LNCaP clone FGC (cell line): ENCODE measurements at regions not wholly inside any gene's neighbourhood (a gene's known extent, or its start where the extent isn't known, plus 50 kb on each side); places are given as distances from the start of the nearest gene placed in this dataset.

Source experiments
- DNase-seq: peaks from one replicate; pipeline ENCODE4 v3.0.0-alpha.2; 2011; ENCODE audit warnings: low read depth
- H3K4me3 ChIP-seq: 2 replicates; pipeline ENCODE4 v1.5.1; 2011; ENCODE audit warnings: mild to moderate bottlenecking, low read depth, low read length, control low read depth
- CTCF ChIP-seq: IDR thresholded peaks from 2 replicates; pipeline ENCODE4 v1.5.1; 2012; ENCODE audit warnings: mild to moderate bottlenecking; ENCODE audit not compliant: control insufficient read depth, insufficient read depth; ENCODE audit errors: extremely low read depth

- H3K4me3 ChIP-seq = no peak overlapping the region
- no peak for TF ChIP-seq CTCF
- DNase-seq = no peak
Measured at GRCh38 chr12:25868193-25868592, 90.3 kb upstream of the RASSF8 start.

GRCh38 chr12:25872137-25872536, 86.3 kb upstream of the RASSF8 start:
- no peak for TF ChIP-seq CTCF

GRCh38 chr12:25875661-25876060, 82.8 kb upstream of the RASSF8 start:
- TF ChIP-seq CTCF = no peak
- no peak overlapping the region for H3K4me3 ChIP-seq
- DNase-seq = no peak

More at GRCh38 chr12:25872137-25872536, 86.3 kb upstream of the RASSF8 start:
- no peak for DNase-seq
- no peak overlapping the region for H3K4me3 ChIP-seq

GRCh38 chr12:25876383-25877045, 82.0 kb upstream of the RASSF8 start:
- DNase-seq = no peak
- TF ChIP-seq CTCF = no peak
- no peak overlapping the region for H3K4me3 ChIP-seq

GRCh38 chr12:25877446-25877845, 81.0 kb upstream of the RASSF8 start:
- no peak for TF ChIP-seq CTCF
- no peak for DNase-seq
- H3K4me3 ChIP-seq = no peak overlapping the region

GRCh38 chr12:25882266-25882665, 76.2 kb upstream of the RASSF8 start:
- H3K4me3 ChIP-seq = no peak overlapping the region
- DNase-seq = no peak
- no peak for TF ChIP-seq CTCF
